ENCODE measurements at regions not wholly inside any gene's neighbourhood (a gene's known extent, or its start where the extent isn't known, plus 50 kb on each side); places are given as distances from the start of the nearest gene placed in this dataset.

DNA sequence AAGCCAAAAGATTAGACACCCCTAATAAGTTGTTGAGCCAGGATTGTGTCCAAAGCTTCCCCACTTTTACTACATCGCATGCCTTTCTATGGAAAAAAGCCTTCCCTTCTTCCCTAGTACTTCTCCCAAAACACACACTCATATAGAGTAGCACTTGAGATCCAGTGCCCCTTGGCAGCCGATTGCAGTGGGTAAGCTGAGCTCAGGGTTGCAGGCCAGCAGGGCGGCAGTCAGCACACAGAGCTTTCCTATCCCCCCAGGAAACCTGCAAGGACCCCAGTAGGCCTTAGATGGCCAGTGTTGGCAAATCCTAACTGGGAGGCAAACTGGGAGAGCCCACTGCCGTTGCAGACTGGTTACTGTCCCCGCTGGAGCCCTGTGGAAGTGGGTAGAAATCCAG, 75.7 kb upstream of the C15orf39 start:
- H3K36me3 Mint-ChIP-seq, result no peaks in the 10 kb centered on the region
- ChIA-PET POLR2A (no interaction called here), CTCF (interaction anchor here (1.6 kb wide), 1 partner anchor 75 kb away, joined by 3 read pairs; no protein-coding TSS in a partner anchor)
- H3K9me3 Mint-ChIP-seq, result peaks cover 8% of the 10 kb centered on the region
- DNase-seq (ENCODE audit: low spot score) (no peak), ATAC-seq (no peak)
- no peaks in the 10 kb centered on the region for H3K27me3 Mint-ChIP-seq (ENCODE audit: low read depth)
- H3K27ac Mint-ChIP-seq, result no peak overlapping the region
- no peak for TF ChIP-seq ZNF138 (CRISPR knock-in tag; conservative IDR thresholded peaks at IDR 0.05)
- TF ChIP-seq, protein P1, sequence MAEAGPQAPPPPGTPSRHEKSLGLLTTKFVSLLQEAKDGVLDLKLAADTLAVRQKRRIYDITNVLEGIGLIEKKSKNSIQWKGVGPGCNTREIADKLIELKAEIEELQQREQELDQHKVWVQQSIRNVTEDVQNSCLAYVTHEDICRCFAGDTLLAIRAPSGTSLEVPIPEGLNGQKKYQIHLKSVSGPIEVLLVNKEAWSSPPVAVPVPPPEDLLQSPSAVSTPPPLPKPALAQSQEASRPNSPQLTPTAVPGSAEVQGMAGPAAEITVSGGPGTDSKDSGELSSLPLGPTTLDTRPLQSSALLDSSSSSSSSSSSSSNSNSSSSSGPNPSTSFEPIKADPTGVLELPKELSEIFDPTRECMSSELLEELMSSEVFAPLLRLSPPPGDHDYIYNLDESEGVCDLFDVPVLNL (CRISPR knock-in tag; IDR thresholded peaks at IDR 0.05; ENCODE audit: borderline replicate concordance, low read depth), result no peak
- H3K4me3 Mint-ChIP-seq, result no peak overlapping the region
- H3K4me1 Mint-ChIP-seq, result peaks cover 13% of the 10 kb centered on the region

DNA sequence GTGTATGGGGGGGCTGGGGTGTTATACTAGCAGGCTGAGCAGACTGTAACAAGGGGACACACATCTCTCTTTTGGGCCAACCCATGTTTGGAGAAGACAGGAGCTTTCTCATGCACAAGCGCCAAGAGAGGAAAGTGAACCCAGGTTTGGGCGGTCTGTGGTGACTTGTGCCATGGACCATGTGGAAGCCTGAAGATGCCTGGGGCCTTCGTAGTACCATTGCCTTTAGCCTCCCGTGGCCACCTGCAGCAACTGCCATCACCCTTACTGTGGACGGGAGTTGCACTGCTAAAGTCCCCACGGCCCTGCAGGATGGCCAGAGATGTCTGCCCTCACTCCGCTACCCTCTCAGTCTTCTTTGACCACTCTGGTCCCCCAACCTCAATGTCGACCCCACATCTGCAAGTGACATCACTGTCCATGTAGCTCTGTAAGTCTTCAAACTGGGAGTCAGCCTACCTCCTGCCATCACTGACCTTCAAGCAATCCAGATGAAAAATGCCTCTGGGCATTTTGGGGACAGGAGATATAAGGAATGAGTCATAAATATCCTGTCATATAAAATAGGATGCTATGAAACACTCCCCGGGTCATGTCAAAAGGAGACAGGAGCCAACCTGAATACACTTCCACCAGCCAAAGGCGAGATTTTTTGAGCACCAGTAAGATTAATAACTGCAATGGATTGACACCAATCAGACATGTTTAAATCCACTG, 74.7 kb upstream of the C15orf39 start:
- no peak overlapping the region for H3K27ac Mint-ChIP-seq
- peaks cover 14% of the 10 kb centered on the region for H3K4me1 Mint-ChIP-seq
- H3K27me3 Mint-ChIP-seq (ENCODE audit: low read depth), result no peaks in the 10 kb centered on the region
- H3K36me3 Mint-ChIP-seq, result no peaks in the 10 kb centered on the region
- DNase-seq (ENCODE audit: low spot score) (no peak), ATAC-seq (no peak)
- TF ChIP-seq, protein P2, sequence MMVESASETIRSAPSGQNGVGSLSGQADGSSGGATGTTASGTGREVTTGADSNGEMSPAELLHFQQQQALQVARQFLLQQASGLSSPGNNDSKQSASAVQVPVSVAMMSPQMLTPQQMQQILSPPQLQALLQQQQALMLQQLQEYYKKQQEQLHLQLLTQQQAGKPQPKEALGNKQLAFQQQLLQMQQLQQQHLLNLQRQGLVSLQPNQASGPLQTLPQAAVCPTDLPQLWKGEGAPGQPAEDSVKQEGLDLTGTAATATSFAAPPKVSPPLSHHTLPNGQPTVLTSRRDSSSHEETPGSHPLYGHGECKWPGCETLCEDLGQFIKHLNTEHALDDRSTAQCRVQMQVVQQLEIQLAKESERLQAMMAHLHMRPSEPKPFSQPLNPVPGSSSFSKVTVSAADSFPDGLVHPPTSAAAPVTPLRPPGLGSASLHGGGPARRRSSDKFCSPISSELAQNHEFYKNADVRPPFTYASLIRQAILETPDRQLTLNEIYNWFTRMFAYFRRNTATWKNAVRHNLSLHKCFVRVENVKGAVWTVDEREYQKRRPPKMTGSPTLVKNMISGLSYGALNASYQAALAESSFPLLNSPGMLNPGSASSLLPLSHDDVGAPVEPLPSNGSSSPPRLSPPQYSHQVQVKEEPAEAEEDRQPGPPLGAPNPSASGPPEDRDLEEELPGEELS (CRISPR knock-in tag; IDR thresholded peaks at IDR 0.05), result no peak
- TF ChIP-seq MXD4 (CRISPR knock-in tag; IDR thresholded peaks at IDR 0.05; ENCODE audit: borderline replicate concordance) (no peak), ZNF263 (CRISPR knock-in tag; IDR thresholded peaks at IDR 0.05; ENCODE audit: low read depth) (no peak), ETV6 (CRISPR knock-in tag; IDR thresholded peaks at IDR 0.05) (no peak), ELF4 (CRISPR knock-in tag; IDR thresholded peaks at IDR 0.05; ENCODE audit: low read depth) (no peak), NR1H2 (CRISPR knock-in tag; IDR thresholded peaks at IDR 0.05) (no peak), ZNF232 (CRISPR knock-in tag; IDR thresholded peaks at IDR 0.05) (no peak), CREM (CRISPR knock-in tag; IDR thresholded peaks at IDR 0.05) (no peak), ZNF121 (CRISPR knock-in tag; IDR thresholded peaks at IDR 0.05) (no peak), RELA (CRISPR knock-in tag; IDR thresholded peaks at IDR 0.05; ENCODE audit: borderline replicate concordance) (no peak), SMAD4 (CRISPR knock-in tag; IDR thresholded peaks at IDR 0.05) (no peak), NFE2L1 (CRISPR knock-in tag; IDR thresholded peaks at IDR 0.05) (no peak), NFATC4 (CRISPR knock-in tag; IDR thresholded peaks at IDR 0.05) (no peak), OVOL2 (CRISPR knock-in tag; IDR thresholded peaks at IDR 0.05; ENCODE audit: borderline replicate concordance) (no peak), ZNF219 (CRISPR knock-in tag; IDR thresholded peaks at IDR 0.05; ENCODE audit: borderline replicate concordance) (no peak), NFYB (CRISPR knock-in tag; conservative IDR thresholded peaks at IDR 0.05; ENCODE audit: low read depth) (no peak)
- TF ChIP-seq, protein P3, sequence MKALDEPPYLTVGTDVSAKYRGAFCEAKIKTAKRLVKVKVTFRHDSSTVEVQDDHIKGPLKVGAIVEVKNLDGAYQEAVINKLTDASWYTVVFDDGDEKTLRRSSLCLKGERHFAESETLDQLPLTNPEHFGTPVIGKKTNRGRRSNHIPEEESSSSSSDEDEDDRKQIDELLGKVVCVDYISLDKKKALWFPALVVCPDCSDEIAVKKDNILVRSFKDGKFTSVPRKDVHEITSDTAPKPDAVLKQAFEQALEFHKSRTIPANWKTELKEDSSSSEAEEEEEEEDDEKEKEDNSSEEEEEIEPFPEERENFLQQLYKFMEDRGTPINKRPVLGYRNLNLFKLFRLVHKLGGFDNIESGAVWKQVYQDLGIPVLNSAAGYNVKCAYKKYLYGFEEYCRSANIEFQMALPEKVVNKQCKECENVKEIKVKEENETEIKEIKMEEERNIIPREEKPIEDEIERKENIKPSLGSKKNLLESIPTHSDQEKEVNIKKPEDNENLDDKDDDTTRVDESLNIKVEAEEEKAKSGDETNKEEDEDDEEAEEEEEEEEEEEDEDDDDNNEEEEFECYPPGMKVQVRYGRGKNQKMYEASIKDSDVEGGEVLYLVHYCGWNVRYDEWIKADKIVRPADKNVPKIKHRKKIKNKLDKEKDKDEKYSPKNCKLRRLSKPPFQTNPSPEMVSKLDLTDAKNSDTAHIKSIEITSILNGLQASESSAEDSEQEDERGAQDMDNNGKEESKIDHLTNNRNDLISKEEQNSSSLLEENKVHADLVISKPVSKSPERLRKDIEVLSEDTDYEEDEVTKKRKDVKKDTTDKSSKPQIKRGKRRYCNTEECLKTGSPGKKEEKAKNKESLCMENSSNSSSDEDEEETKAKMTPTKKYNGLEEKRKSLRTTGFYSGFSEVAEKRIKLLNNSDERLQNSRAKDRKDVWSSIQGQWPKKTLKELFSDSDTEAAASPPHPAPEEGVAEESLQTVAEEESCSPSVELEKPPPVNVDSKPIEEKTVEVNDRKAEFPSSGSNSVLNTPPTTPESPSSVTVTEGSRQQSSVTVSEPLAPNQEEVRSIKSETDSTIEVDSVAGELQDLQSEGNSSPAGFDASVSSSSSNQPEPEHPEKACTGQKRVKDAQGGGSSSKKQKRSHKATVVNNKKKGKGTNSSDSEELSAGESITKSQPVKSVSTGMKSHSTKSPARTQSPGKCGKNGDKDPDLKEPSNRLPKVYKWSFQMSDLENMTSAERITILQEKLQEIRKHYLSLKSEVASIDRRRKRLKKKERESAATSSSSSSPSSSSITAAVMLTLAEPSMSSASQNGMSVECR (CRISPR knock-in tag; IDR thresholded peaks at IDR 0.05; ENCODE audit: borderline replicate concordance), result no peak
- TF ChIP-seq, protein P4, sequence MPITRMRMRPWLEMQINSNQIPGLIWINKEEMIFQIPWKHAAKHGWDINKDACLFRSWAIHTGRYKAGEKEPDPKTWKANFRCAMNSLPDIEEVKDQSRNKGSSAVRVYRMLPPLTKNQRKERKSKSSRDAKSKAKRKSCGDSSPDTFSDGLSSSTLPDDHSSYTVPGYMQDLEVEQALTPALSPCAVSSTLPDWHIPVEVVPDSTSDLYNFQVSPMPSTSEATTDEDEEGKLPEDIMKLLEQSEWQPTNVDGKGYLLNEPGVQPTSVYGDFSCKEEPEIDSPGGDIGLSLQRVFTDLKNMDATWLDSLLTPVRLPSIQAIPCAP (CRISPR knock-in tag; IDR thresholded peaks at IDR 0.05), result no peak
- TF ChIP-seq, protein P5, sequence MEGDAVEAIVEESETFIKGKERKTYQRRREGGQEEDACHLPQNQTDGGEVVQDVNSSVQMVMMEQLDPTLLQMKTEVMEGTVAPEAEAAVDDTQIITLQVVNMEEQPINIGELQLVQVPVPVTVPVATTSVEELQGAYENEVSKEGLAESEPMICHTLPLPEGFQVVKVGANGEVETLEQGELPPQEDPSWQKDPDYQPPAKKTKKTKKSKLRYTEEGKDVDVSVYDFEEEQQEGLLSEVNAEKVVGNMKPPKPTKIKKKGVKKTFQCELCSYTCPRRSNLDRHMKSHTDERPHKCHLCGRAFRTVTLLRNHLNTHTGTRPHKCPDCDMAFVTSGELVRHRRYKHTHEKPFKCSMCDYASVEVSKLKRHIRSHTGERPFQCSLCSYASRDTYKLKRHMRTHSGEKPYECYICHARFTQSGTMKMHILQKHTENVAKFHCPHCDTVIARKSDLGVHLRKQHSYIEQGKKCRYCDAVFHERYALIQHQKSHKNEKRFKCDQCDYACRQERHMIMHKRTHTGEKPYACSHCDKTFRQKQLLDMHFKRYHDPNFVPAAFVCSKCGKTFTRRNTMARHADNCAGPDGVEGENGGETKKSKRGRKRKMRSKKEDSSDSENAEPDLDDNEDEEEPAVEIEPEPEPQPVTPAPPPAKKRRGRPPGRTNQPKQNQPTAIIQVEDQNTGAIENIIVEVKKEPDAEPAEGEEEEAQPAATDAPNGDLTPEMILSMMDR (IDR thresholded peaks at IDR 0.05), result no peak
- TF ChIP-seq, protein P6, sequence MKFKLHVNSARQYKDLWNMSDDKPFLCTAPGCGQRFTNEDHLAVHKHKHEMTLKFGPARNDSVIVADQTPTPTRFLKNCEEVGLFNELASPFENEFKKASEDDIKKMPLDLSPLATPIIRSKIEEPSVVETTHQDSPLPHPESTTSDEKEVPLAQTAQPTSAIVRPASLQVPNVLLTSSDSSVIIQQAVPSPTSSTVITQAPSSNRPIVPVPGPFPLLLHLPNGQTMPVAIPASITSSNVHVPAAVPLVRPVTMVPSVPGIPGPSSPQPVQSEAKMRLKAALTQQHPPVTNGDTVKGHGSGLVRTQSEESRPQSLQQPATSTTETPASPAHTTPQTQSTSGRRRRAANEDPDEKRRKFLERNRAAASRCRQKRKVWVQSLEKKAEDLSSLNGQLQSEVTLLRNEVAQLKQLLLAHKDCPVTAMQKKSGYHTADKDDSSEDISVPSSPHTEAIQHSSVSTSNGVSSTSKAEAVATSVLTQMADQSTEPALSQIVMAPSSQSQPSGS (CRISPR knock-in tag; IDR thresholded peaks at IDR 0.05; ENCODE audit: borderline replicate concordance, low read depth), result no peak
- ChIA-PET CTCF (no interaction called here), POLR2A (no interaction called here)
- H3K9me3 Mint-ChIP-seq, result peaks cover 8% of the 10 kb centered on the region
- no peak overlapping the region for H3K4me3 Mint-ChIP-seq
